ENCODE measurements at regions not wholly inside any gene's neighbourhood (a gene's known extent, or its start where the extent isn't known, plus 50 kb on each side); places are given as distances from the start of the nearest gene placed in this dataset.

- in situ Hi-C loops (cut with MboI; ENCODE audit: low sequenced_read_pairs, unreplicated experiment): no loop called here
- DNase-seq (ENCODE audit: low spot score): no peak
Measured at GRCh38 chr5:73242735-73243134, 69.7 kb downstream of the TMEM174 start.

GRCh38 chr5:73238873-73239272 is 65.9 kb downstream of the TMEM174 start:
- DNase-seq (ENCODE audit: low spot score): no peak
- in situ Hi-C loops (cut with MboI; ENCODE audit: low sequenced_read_pairs, unreplicated experiment): no loop called here
- TF ChIP-seq CTCF (IDR thresholded peaks at IDR 0.05; ENCODE audit: borderline replicate concordance, control extremely low read depth, extremely low read depth, insufficient read depth, missing control alignments): no peak

More at GRCh38 chr5:73242735-73243134, 69.7 kb downstream of the TMEM174 start:
- no peak for TF ChIP-seq CTCF (IDR thresholded peaks at IDR 0.05; ENCODE audit: borderline replicate concordance, control extremely low read depth, extremely low read depth, insufficient read depth, missing control alignments)

GRCh38 chr5:73236541-73237128 is 63.6 kb downstream of the TMEM174 start:
- TF ChIP-seq CTCF (IDR thresholded peaks at IDR 0.05; ENCODE audit: borderline replicate concordance, control extremely low read depth, extremely low read depth, insufficient read depth, missing control alignments): no peak
- in situ Hi-C loops (cut with MboI; ENCODE audit: low sequenced_read_pairs, unreplicated experiment): no loop called here
- DNase-seq (ENCODE audit: low spot score): no peak

- in situ Hi-C loops (cut with MboI; ENCODE audit: low sequenced_read_pairs, unreplicated experiment): no loop called here
- no peak for DNase-seq (ENCODE audit: low spot score)
- no peak for TF ChIP-seq CTCF (IDR thresholded peaks at IDR 0.05; ENCODE audit: borderline replicate concordance, control extremely low read depth, extremely low read depth, insufficient read depth, missing control alignments)
Measured at GRCh38 chr5:73234204-73234555, 61.2 kb downstream of the TMEM174 start.

- no peak for DNase-seq (ENCODE audit: low spot score)
- TF ChIP-seq CTCF (IDR thresholded peaks at IDR 0.05; ENCODE audit: borderline replicate concordance, control extremely low read depth, extremely low read depth, insufficient read depth, missing control alignments): no peak
- in situ Hi-C loops (cut with MboI; ENCODE audit: low sequenced_read_pairs, unreplicated experiment): no loop called here
Measured at GRCh38 chr5:73233461-73234203, 60.6 kb downstream of the TMEM174 start.

GRCh38 chr5:73233053-73233460 is 60.1 kb downstream of the TMEM174 start:
- DNase-seq (ENCODE audit: low spot score): no peak
- no peak for TF ChIP-seq CTCF (IDR thresholded peaks at IDR 0.05; ENCODE audit: borderline replicate concordance, control extremely low read depth, extremely low read depth, insufficient read depth, missing control alignments)
- in situ Hi-C loops (cut with MboI; ENCODE audit: low sequenced_read_pairs, unreplicated experiment): no loop called here

Data from GM13976 (cell line).